SU-DHL-6 (cell line): ENCODE measurements at regions not wholly inside any gene's neighbourhood (a gene's known extent, or its start where the extent isn't known, plus 50 kb on each side); places are given as distances from the start of the nearest gene placed in this dataset.

Experiments used
- H2AFZ ChIP-seq: fragments of 200-600 bp; sonication (generic); 2 replicates; pipeline ENCODE4 v1.6.1; 2014; ENCODE audit warnings: low read depth, mild to moderate bottlenecking, moderate library complexity, mixed read lengths, antibody characterized with exemption, low read length; ENCODE audit not compliant: severe bottlenecking
- H3F3A ChIP-seq: fragments of 200-600 bp; shearing (Covaris generic); 2 replicates; pipeline ENCODE4 v1.6.0; 2016; ENCODE audit warnings: antibody characterized with exemption, mild to moderate bottlenecking; ENCODE audit not compliant: insufficient read depth
- H3K27ac ChIP-seq: fragments of 200-600 bp; sonication (generic); 2 replicates; pipeline ENCODE4 v1.5.1; 2016; ENCODE audit warnings: low read depth, mild to moderate bottlenecking, low read length, moderate library complexity, mixed read lengths
- H3K27me3 ChIP-seq: fragments of 200-600 bp; sonication (generic), shearing (Covaris generic); 2 replicates; pipeline ENCODE4 v1.6.0; 2014; ENCODE audit warnings: mild to moderate bottlenecking, low read length
- H3K36me3 ChIP-seq: fragments of 200-600 bp; sonication (generic); 2 replicates; pipeline ENCODE4 v1.6.1; 2014; ENCODE audit warnings: mild to moderate bottlenecking, low read length, mixed read lengths
- H3K4me2 ChIP-seq: fragments of 300-600, 200-600 bp; shearing (Covaris generic), sonication (generic); 2 replicates; pipeline ENCODE4 v1.6.0; 2014; ENCODE audit warnings: low read length, low read depth, mild to moderate bottlenecking; ENCODE audit not compliant: poor library complexity, severe bottlenecking
- H3K4me3 ChIP-seq: fragments of 200-600 bp; sonication (generic); 2 replicates; pipeline ENCODE4 v1.5.1; 2014; ENCODE audit warnings: antibody characterized with exemption, low read length, mild to moderate bottlenecking, mixed read lengths; ENCODE audit not compliant: insufficient read depth, poor library complexity, severe bottlenecking
- H3K79me2 ChIP-seq: fragments of 200-600 bp; sonication (generic); 2 replicates; pipeline ENCODE4 v1.6.1; 2014; ENCODE audit warnings: mild to moderate bottlenecking, low read length, moderate library complexity; ENCODE audit not compliant: insufficient read depth
- H3K9ac ChIP-seq: fragments of 200-600 bp; sonication (generic); 2 replicates; pipeline ENCODE4 v1.7.0; 2014; ENCODE audit warnings: mild to moderate bottlenecking, low read length
- H3K9me2 ChIP-seq: fragments of 200-600 bp; sonication (generic); replicated peaks from 2 replicates; pipeline ENCODE4 v1.6.1; 2014; ENCODE audit warnings: low read length; ENCODE audit not compliant: insufficient read depth
- H3K9me3 ChIP-seq: fragments of 200-600 bp; sonication (generic); 2 replicates; pipeline ENCODE4 v1.6.1; 2014; ENCODE audit warnings: low read length, mixed read lengths; ENCODE audit not compliant: insufficient read depth
- H4K20me1 ChIP-seq: fragments of 200-600 bp; sonication (generic); 2 replicates; pipeline ENCODE4 v1.6.1; 2014; ENCODE audit warnings: low read depth, mild to moderate bottlenecking, antibody characterized with exemption, low read length, moderate library complexity, mixed read lengths
- EZH2phosphoT487 ChIP-seq: fragments of 200-600 bp; sonication (generic), shearing (Covaris generic); conservative IDR thresholded peaks from 2 replicates; pipeline ENCODE4 v1.6.1; 2018; ENCODE audit warnings: mild to moderate bottlenecking, antibody characterized with exemption, low read length, moderate library complexity, mixed read lengths
- TF ChIP-seq, protein P1 (sequence below): fragments of 200-600 bp; sonication (generic); IDR thresholded peaks from one replicate; pipeline ENCODE4 v1.5.1; 2017; ENCODE audit warnings: antibody characterized with exemption, mild to moderate bottlenecking, low read length, moderate library complexity; ENCODE audit not compliant: insufficient read depth, poor library complexity, severe bottlenecking

DNA sequence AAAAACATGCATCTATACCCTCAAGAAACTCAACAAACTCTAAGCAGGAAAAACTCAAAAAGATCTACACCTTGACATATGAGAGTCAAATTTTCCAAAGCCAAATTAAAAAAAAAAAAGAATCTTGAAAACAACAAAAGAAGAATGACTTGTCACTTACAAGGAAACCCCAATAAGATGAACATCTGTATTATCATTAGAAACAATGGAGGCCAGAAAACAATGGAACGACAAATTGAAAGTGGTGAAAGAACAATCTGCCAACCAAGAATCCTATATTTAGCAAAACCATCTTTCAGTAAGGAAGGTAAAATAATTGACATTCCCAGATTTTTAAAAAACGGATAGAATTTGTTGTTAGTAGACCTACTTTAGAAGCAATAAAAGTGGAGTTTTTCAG is 516.8 kb downstream of the ACTR3B start:
- no peak overlapping the region for H3K4me3 ChIP-seq
- H3K9me2 ChIP-seq, result no peaks in the 10 kb centered on the region
- no peaks in the 10 kb centered on the region for H3K9me3 ChIP-seq
- TF ChIP-seq EZH2phosphoT487, result no peak
- TF ChIP-seq, protein P1, sequence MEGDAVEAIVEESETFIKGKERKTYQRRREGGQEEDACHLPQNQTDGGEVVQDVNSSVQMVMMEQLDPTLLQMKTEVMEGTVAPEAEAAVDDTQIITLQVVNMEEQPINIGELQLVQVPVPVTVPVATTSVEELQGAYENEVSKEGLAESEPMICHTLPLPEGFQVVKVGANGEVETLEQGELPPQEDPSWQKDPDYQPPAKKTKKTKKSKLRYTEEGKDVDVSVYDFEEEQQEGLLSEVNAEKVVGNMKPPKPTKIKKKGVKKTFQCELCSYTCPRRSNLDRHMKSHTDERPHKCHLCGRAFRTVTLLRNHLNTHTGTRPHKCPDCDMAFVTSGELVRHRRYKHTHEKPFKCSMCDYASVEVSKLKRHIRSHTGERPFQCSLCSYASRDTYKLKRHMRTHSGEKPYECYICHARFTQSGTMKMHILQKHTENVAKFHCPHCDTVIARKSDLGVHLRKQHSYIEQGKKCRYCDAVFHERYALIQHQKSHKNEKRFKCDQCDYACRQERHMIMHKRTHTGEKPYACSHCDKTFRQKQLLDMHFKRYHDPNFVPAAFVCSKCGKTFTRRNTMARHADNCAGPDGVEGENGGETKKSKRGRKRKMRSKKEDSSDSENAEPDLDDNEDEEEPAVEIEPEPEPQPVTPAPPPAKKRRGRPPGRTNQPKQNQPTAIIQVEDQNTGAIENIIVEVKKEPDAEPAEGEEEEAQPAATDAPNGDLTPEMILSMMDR, result no peak
- H3K4me2 ChIP-seq, result no peak overlapping the region
- no peaks in the 10 kb centered on the region for H3F3A ChIP-seq
- no peak overlapping the region for H3K9ac ChIP-seq
- H3K36me3 ChIP-seq, result no peaks in the 10 kb centered on the region
- H3K79me2 ChIP-seq, result no peaks in the 10 kb centered on the region
- H2AFZ ChIP-seq, result no peak overlapping the region
- H3K27me3 ChIP-seq, result no peaks in the 10 kb centered on the region
- H3K27ac ChIP-seq, result no peak overlapping the region
- H4K20me1 ChIP-seq, result no peaks in the 10 kb centered on the region

DNA sequence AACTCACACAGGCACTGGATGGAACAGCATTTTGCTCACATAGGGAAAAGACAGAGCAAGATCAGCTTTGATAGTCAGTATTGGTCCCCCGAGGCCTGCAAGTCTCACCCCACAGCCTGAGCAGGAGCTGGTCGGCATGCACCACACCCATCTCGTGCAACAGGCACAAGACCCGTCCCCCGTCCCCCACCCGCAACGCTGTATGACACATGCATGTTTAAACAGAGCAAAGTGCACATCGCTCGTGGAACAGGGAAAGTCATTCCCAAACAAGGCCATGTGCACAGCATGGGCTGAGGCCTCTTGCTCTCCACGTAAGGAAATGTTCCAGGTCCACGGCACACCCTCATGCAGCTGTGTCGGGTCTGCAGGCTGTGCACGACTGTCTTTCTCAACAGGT is 527.2 kb downstream of the ACTR3B start:
- no peaks in the 10 kb centered on the region for H3K27me3 ChIP-seq
- H3K9ac ChIP-seq, result no peak overlapping the region
- no peaks in the 10 kb centered on the region for H3F3A ChIP-seq
- no peak overlapping the region for H3K4me3 ChIP-seq
- no peak overlapping the region for H2AFZ ChIP-seq
- no peak overlapping the region for H3K27ac ChIP-seq
- no peaks in the 10 kb centered on the region for H3K9me3 ChIP-seq
- no peaks in the 10 kb centered on the region for H3K36me3 ChIP-seq
- H3K4me2 ChIP-seq, result no peak overlapping the region
- no peaks in the 10 kb centered on the region for H3K79me2 ChIP-seq
- H4K20me1 ChIP-seq, result no peaks in the 10 kb centered on the region
- TF ChIP-seq EZH2phosphoT487, result no peak
- TF ChIP-seq, protein P1, result no peak
- no peaks in the 10 kb centered on the region; the same call in 1 of the 2 replicates for H3K9me2 ChIP-seq

DNA sequence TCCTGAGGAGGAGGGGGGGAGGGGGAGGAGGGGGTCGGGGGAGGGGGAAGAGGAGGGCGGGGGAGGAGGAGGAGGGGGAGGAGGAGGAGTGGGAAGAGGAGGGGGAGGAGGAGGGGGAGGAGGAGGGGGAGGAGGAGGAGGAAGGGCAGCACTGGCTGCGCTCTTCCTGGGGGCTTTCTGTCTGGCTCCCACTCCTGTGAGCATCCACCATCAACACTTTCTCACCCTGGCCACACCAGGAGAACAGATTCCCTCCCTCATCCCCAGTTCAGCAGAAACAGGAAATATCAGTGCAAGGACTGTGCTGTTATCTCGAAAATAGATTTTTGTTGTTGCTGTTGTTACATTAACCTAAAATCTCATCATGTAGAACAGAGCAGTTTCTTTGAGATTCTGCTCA is 530.5 kb downstream of the ACTR3B start:
- H3K4me3 ChIP-seq, result no peak overlapping the region
- H3K4me2 ChIP-seq, result no peak overlapping the region
- no peaks in the 10 kb centered on the region for H3F3A ChIP-seq
- no peaks in the 10 kb centered on the region for H4K20me1 ChIP-seq
- no peak overlapping the region for H3K9ac ChIP-seq
- no peaks in the 10 kb centered on the region for H3K27me3 ChIP-seq
- no peaks in the 10 kb centered on the region for H3K36me3 ChIP-seq
- H3K9me2 ChIP-seq, result no peaks in the 10 kb centered on the region; the same call in 1 of the 2 replicates
- TF ChIP-seq, protein P1, result no peak
- TF ChIP-seq EZH2phosphoT487, result no peak
- H3K9me3 ChIP-seq, result no peaks in the 10 kb centered on the region
- no peak overlapping the region for H2AFZ ChIP-seq
- H3K27ac ChIP-seq, result no peak overlapping the region
- H3K79me2 ChIP-seq, result no peaks in the 10 kb centered on the region

DNA sequence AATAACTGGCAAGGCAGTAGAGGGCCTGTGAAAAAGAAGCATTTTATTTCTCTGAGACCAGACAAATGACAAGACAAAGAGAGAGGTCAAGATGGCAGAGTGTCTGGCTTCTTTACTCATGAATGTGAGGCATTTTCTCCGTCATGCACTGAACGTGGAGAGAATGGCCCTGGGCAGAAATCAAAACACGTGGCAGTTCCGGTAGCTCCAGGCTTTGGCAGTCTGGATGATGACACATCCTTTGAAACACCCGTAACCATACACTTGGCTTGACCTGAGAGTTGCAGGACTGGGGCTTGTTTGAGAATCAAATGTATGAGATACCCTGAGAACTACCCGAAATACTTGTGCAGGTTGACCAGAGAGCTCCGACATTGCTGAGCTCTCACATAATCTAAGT is 537.6 kb downstream of the ACTR3B start:
- Histone ChIP-seq H3K9me3 (no peaks in the 10 kb centered on the region), H3F3A (no peaks in the 10 kb centered on the region), H3K79me2 (no peaks in the 10 kb centered on the region), H4K20me1 (no peaks in the 10 kb centered on the region), H3K9ac (no peak overlapping the region), H3K36me3 (no peaks in the 10 kb centered on the region), H2AFZ (no peak overlapping the region), H3K27ac (no peak overlapping the region), H3K4me2 (no peak overlapping the region), H3K9me2 (no peaks in the 10 kb centered on the region), H3K4me3 (no peak overlapping the region), H3K27me3 (no peaks in the 10 kb centered on the region)
- TF ChIP-seq, protein P1, result no peak
- no peak for TF ChIP-seq EZH2phosphoT487
